ENCODE measurements at regions not wholly inside any gene's neighbourhood (a gene's known extent, or its start where the extent isn't known, plus 50 kb on each side); places are given as distances from the start of the nearest gene placed in this dataset.

GRCh38 chr2:120530781-120531180 is 184.8 kb downstream of the INHBB start:
- Histone ChIP-seq H3K4me2 (ENCODE audit: extremely low read depth, insufficient read depth, low read length) (no peak overlapping the region), H3K79me2 (ENCODE audit: control insufficient read depth, insufficient read depth, low read length) (no peaks in the 10 kb centered on the region), H3K27me3 (ENCODE audit: control insufficient read depth, insufficient read depth, low read length) (peaks cover 44% of the 10 kb centered on the region), H3K9ac (ENCODE audit: insufficient read depth, low read length) (no peak overlapping the region), H2AFZ (ENCODE audit: low read length) (no peak overlapping the region), H3K9me3 (ENCODE audit: control insufficient read depth, insufficient read depth, low read depth, low read length) (no peaks in the 10 kb centered on the region), H3K36me3 (ENCODE audit: control insufficient read depth, insufficient read depth, low read length) (no peaks in the 10 kb centered on the region), H3K4me3 (replicated peaks in 1 of 4; ENCODE audit: control extremely low read depth in 1 of 4, insufficient read depth in 1 of 4, low read depth in 3 of 4, low read length in 4 of 4) (no peak overlapping the region), H3K4me1 (ENCODE audit: control insufficient read depth, extremely low read depth, insufficient read depth, low read length) (no peaks in the 10 kb centered on the region), H3K27ac (ENCODE audit: insufficient read depth, low read length) (no peak overlapping the region), H4K20me1 (ENCODE audit: control insufficient read depth, extremely low read depth, insufficient read depth, low read length) (no peaks in the 10 kb centered on the region)
- TF ChIP-seq, protein P1, sequence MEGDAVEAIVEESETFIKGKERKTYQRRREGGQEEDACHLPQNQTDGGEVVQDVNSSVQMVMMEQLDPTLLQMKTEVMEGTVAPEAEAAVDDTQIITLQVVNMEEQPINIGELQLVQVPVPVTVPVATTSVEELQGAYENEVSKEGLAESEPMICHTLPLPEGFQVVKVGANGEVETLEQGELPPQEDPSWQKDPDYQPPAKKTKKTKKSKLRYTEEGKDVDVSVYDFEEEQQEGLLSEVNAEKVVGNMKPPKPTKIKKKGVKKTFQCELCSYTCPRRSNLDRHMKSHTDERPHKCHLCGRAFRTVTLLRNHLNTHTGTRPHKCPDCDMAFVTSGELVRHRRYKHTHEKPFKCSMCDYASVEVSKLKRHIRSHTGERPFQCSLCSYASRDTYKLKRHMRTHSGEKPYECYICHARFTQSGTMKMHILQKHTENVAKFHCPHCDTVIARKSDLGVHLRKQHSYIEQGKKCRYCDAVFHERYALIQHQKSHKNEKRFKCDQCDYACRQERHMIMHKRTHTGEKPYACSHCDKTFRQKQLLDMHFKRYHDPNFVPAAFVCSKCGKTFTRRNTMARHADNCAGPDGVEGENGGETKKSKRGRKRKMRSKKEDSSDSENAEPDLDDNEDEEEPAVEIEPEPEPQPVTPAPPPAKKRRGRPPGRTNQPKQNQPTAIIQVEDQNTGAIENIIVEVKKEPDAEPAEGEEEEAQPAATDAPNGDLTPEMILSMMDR (conservative IDR thresholded peaks at IDR 0.05 in 1 of 2, IDR thresholded peaks at IDR 0.05 in 1 of 2; ENCODE audit: low read depth in 1 of 2, low read length in 2 of 2), result no peak
- no peak for TF ChIP-seq EZH2 (IDR thresholded peaks at IDR 0.05; ENCODE audit: low read length, missing control alignments)
- DNase-seq (ENCODE audit: low read depth in 2 of 2), result no peak

- H3K36me3 ChIP-seq (ENCODE audit: control insufficient read depth, insufficient read depth, low read length), result no peaks in the 10 kb centered on the region
- H4K20me1 ChIP-seq (ENCODE audit: control insufficient read depth, extremely low read depth, insufficient read depth, low read length), result no peaks in the 10 kb centered on the region
- H3K4me3 ChIP-seq (replicated peaks in 1 of 4; ENCODE audit: control extremely low read depth in 1 of 4, insufficient read depth in 1 of 4, low read depth in 3 of 4, low read length in 4 of 4), result no peak overlapping the region
- TF ChIP-seq, protein P1 (conservative IDR thresholded peaks at IDR 0.05 in 1 of 2, IDR thresholded peaks at IDR 0.05 in 1 of 2; ENCODE audit: low read depth in 1 of 2, low read length in 2 of 2), result no peak
- no peak for TF ChIP-seq EZH2 (IDR thresholded peaks at IDR 0.05; ENCODE audit: low read length, missing control alignments)
- no peak overlapping the region for H3K9ac ChIP-seq (ENCODE audit: insufficient read depth, low read length)
- H3K27me3 ChIP-seq (ENCODE audit: control insufficient read depth, insufficient read depth, low read length), result peaks cover 38% of the 10 kb centered on the region
- DNase-seq (ENCODE audit: low read depth in 2 of 2), result peak in 1 of 2 donors; percentile 67
- no peak overlapping the region for H3K4me2 ChIP-seq (ENCODE audit: extremely low read depth, insufficient read depth, low read length)
- H3K27ac ChIP-seq (ENCODE audit: insufficient read depth, low read length), result no peak overlapping the region
- no peaks in the 10 kb centered on the region for H3K79me2 ChIP-seq (ENCODE audit: control insufficient read depth, insufficient read depth, low read length)
- H3K4me1 ChIP-seq (ENCODE audit: control insufficient read depth, extremely low read depth, insufficient read depth, low read length), result no peaks in the 10 kb centered on the region
- no peak overlapping the region for H2AFZ ChIP-seq (ENCODE audit: low read length)
- no peaks in the 10 kb centered on the region for H3K9me3 ChIP-seq (ENCODE audit: control insufficient read depth, insufficient read depth, low read depth, low read length)
These were observed 185.4 kb downstream of the INHBB start for GRCh38 chr2:120531365-120531764.

DNA sequence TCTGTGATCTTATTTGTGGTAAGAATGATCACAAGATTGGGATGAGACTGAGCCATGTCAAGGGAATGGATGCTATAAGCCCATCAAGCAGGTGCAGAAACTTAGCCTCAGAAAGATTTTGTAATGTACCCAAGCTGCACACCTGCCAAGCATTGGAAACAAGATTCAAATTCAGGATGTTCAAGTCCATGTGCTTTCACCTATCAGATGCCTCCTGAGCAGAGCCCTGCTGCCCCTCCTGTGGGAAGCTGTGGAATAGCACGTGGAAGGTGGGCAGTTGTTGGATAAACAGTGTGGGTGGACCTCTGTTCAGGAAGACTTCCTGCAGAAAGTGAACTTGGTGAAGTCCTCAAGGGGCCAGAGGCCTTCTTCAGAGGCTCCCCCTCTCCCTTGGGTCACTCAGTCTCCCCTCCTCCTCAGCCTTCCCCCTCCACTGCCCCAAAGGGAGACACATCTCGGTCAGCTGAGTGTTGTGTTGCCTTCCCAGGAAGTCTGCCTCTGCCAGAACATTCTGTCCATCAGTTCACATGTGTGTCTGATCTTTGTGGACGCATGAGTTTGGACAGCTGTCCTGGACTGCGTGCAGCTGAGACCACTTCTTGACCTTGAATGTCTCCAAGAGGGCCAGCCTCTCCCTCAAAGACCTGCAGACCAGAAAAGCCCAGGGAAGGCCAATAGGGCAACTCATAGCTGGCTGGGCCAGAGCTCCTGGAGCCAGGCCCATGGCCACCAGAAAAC is 186.1 kb downstream of the INHBB start:
- Histone ChIP-seq H3K4me1 (ENCODE audit: control insufficient read depth, extremely low read depth, insufficient read depth, low read length) (no peaks in the 10 kb centered on the region), H2AFZ (ENCODE audit: low read length) (no peak overlapping the region), H3K79me2 (ENCODE audit: control insufficient read depth, insufficient read depth, low read length) (no peaks in the 10 kb centered on the region), H3K27me3 (ENCODE audit: control insufficient read depth, insufficient read depth, low read length) (peaks cover 38% of the 10 kb centered on the region), H3K9ac (ENCODE audit: insufficient read depth, low read length) (no peak overlapping the region), H3K4me3 (replicated peaks in 1 of 4; ENCODE audit: control extremely low read depth in 1 of 4, insufficient read depth in 1 of 4, low read depth in 3 of 4, low read length in 4 of 4) (no peak overlapping the region), H3K4me2 (ENCODE audit: extremely low read depth, insufficient read depth, low read length) (no peak overlapping the region), H3K36me3 (ENCODE audit: control insufficient read depth, insufficient read depth, low read length) (no peaks in the 10 kb centered on the region), H3K9me3 (ENCODE audit: control insufficient read depth, insufficient read depth, low read depth, low read length) (no peaks in the 10 kb centered on the region), H3K27ac (ENCODE audit: insufficient read depth, low read length) (no peak overlapping the region), H4K20me1 (ENCODE audit: control insufficient read depth, extremely low read depth, insufficient read depth, low read length) (no peaks in the 10 kb centered on the region)
- TF ChIP-seq, protein P1 (conservative IDR thresholded peaks at IDR 0.05 in 1 of 2, IDR thresholded peaks at IDR 0.05 in 1 of 2; ENCODE audit: low read depth in 1 of 2, low read length in 2 of 2), result no peak
- no peak for TF ChIP-seq EZH2 (IDR thresholded peaks at IDR 0.05; ENCODE audit: low read length, missing control alignments)
- DNase-seq (ENCODE audit: low read depth in 2 of 2), result peak in 1 of 2 donors; percentile 84
